HG03103 (cell line): ENCODE measurements at regions not wholly inside any gene's neighbourhood (a gene's known extent, or its start where the extent isn't known, plus 50 kb on each side); places are given as distances from the start of the nearest gene placed in this dataset.

ENCODE experiments used
- ATAC-seq: cut with Tn5 transposase; IDR thresholded peaks from one replicate; pipeline ENCODE4 v1.9.1; 2021; ENCODE audit warnings: low read depth; ENCODE audit not compliant: unreplicated experiment

- no peak for ATAC-seq
These were observed 472.1 kb downstream of the SOX2 start for GRCh38 chr3:182183716-182184430.

- no peak for ATAC-seq
These were observed 473.6 kb downstream of the SOX2 start for GRCh38 chr3:182185313-182185712.

- ATAC-seq: no peak
These were observed 478.3 kb downstream of the SOX2 start for GRCh38 chr3:182190056-182190455.

DNA sequence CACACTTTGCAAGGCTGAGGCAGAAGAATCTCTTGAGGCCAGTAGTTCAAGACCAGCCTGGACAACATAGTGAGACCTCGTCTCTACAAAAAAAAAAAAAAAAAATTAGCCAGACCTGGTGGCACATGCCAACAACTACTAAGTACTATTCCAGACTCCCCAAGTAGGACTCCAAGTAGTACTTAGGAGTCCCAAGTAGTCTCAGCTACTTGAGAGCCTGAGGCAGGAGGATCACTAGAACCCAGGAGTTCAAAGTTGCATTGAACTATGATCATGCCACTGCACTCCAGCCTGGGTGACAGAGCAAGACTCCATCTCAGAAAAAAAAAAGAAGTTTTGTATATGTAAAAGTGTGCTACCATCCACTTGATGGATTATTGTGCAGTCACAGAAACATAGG, 486.6 kb downstream of the SOX2 start:
- no peak for ATAC-seq

GRCh38 chr3:182201456-182202168, 489.9 kb downstream of the SOX2 start:
- no peak for ATAC-seq

GRCh38 chr3:182212479-182213076, 500.9 kb downstream of the SOX2 start:
- ATAC-seq: no peak

DNA sequence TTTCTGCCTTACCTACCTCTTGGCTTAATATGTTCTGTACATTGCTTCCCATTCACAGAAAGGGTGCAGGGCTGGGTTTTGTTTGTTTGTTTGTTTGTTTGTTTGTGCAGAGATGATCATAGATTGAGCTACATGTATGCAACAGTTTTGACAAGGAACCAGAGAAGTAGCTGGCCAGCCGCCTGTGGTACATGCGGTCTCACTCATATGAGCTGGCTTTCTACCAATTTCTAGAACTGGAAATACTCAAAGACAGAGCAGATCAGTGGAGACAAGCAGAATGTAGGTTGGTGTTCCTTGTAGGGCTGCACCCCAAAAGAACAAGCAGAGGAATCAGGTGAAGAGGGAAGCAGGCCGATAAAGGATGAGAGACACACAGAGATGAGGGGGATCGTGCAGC, 502.7 kb downstream of the SOX2 start:
- ATAC-seq: no peak

- ATAC-seq: no peak
These were observed 504.2 kb downstream of the SOX2 start for GRCh38 chr3:182215881-182216280.

DNA sequence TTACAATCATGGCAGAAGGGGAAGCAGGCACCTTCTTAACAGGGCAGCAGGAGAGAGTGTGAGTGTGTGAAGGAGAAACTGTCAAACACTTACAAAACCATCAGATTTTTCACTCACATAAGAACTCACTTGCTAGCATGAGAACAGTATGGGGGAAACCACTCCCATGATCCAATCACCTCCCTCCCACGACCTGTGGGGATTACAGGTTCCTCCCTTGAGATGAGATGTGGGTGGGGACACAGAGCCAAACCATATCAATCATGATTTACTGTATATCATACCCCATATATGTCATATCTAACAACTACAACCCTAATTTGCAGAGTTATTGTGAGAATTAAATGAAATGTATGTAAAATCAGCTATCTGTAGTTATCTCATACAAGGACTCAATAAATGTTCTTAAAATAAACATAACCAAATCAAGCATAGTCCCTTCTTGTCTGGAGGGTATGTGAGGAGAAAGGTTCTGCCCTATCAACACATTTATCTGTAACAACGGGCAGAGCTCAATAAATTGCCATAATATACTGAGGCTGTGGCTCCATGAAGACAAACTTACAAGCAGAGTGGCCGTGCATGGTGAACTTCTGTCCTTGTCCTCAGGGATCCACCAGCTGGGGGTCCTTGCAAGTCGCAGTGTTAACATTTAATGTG, 504.7 kb downstream of the SOX2 start:
- ATAC-seq: no peak

DNA sequence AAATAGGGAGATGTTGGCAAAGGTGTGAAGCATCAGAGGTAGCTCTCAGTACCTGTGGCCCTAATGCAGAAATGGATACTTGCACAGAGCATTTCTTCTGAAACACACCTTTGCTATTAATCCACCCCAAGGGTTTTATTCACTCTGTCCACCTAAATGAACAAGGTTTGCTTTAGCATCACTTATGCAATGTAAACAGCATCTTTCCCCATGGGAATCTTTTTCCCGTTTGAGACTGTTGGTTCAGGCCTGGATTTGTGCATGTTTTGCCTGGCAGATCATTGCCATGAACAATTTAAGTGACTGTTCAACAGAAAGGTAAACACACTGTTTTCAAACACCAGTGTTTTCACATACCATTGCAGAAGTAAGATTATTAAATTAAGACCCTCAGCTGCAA, 508.3 kb downstream of the SOX2 start:
- ATAC-seq: no peak

- ATAC-seq: no peak
These were observed 508.7 kb downstream of the SOX2 start for GRCh38 chr3:182220471-182220870.

DNA sequence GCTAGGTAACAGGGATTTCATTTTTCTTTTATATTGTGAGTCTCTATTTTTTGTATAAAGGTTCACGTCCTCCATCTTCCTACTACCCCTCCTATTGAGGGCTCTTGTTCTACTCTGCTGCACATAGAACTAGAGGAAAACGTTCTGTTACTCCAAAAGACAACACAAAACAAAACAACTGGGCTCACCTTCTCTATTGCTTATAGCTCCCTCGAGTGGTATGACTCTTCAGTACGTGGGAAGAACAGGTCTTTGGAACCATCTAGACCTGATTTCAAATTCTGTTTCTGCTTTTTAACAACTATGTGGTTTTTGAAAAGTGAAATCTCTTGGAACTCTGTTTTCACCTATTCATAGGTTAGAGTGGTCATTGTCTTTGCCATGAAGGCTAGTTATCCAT, 515.3 kb downstream of the SOX2 start:
- ATAC-seq: no peak

GRCh38 chr3:182233405-182233804, 521.7 kb downstream of the SOX2 start:
- ATAC-seq: no peak

- ATAC-seq: no peak
These were observed 522.2 kb downstream of the SOX2 start for GRCh38 chr3:182233957-182234356.

- no peak for ATAC-seq
These were observed 523.2 kb downstream of the SOX2 start for GRCh38 chr3:182234881-182235280.

DNA sequence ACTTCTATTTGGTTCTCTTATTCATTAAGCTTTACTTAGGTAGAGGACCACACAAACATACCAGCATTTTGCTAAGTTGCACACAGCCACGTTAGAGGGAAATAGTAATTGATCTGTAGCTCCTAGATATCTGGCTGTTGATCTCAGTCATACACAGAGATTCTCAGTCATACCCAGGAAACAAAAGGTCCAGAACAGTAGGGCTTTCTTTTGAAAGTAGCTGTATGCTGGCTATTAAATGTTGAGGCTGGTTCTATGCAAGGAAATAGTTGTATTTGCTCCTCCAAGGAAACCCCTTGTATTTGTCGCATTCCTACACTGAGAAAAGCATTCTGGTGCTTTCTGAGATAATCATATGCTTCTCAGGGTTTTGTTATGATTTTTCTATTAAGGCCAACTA, 523.8 kb downstream of the SOX2 start:
- ATAC-seq: no peak

DNA sequence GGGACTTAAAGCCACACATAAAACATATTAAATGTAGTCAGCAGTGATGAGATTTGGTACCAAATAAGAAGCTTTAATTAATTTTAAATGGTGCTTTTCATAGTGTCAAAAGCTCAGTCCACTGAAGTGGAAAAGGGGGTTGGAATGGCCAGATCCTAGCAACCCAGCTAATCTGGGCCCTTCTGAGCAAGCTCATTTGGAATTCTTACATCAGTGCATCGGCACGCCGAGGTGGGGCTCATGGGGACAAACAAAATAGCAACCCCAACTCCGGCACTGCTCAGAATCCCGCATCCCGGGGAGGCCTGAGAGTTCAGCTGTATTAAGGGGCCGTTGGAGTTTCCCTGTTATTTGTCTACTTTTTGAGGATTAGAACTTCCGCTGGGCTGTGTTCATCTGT, 526.4 kb downstream of the SOX2 start:
- no peak for ATAC-seq

DNA sequence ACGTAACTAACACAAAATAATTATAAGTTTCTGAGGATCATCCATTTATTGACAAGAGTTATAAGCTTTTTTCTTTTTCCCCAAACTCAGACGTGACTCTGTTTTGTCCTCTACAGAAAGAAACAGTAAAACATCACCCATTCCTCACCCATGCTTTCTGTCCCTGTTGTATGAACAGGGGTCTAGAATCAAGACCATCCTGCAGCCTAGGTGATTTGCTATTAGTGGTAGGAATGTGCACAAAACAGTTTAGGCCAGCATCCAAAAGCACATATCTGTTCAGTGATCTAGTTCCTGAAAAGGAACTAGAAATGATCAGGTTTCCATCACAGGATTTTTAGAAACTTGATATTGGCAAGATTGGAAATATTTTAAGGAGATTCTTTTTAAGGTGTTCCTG, 527.6 kb downstream of the SOX2 start:
- ATAC-seq: no peak

GRCh38 chr3:182240474-182240873, 528.7 kb downstream of the SOX2 start:
- no peak for ATAC-seq

GRCh38 chr3:182241196-182241765, 529.6 kb downstream of the SOX2 start:
- no peak for ATAC-seq
